Effector memory CD4-positive, alpha-beta T cell (primary cell): ENCODE measurements at regions not wholly inside any gene's neighbourhood (a gene's known extent, or its start where the extent isn't known, plus 50 kb on each side); places are given as distances from the start of the nearest gene placed in this dataset.
"Not testable (repeated sequence)": the region's sequence is repeated elsewhere in the genome, so short reads cannot be mapped to it uniquely, and the experiment has no call there.

Experiments
- DNase-seq, 3 donors: peaks; one replicate each; pipeline ENCODE4 v3.0.0-alpha.2; 2020
- H3K27ac ChIP-seq: 2 replicates; pipeline ENCODE4 v1.7.0; 2013; ENCODE audit warnings: mild to moderate bottlenecking, low read length, moderate library complexity; ENCODE audit not compliant: insufficient read depth, poor library complexity, severe bottlenecking
- H3K27me3 ChIP-seq: replicated peaks from 2 replicates; pipeline ENCODE4 v1.7.0; 2013; ENCODE audit warnings: mild to moderate bottlenecking, low read length; ENCODE audit not compliant: insufficient read depth, control insufficient read depth, poor library complexity, severe bottlenecking
- H3K36me3 ChIP-seq: 2 replicates; pipeline ENCODE4 v1.7.0; 2013; ENCODE audit warnings: mild to moderate bottlenecking, low read length, moderate library complexity; ENCODE audit not compliant: control insufficient read depth, insufficient read depth
- H3K4me1 ChIP-seq: 2 replicates; pipeline ENCODE4 v1.7.0; 2013; ENCODE audit warnings: low read length, mild to moderate bottlenecking; ENCODE audit not compliant: control insufficient read depth, insufficient read depth, poor library complexity, severe bottlenecking
- H3K4me3 ChIP-seq: 2 replicates; pipeline ENCODE4 v1.7.0; 2013; ENCODE audit warnings: low read length, low read depth, mild to moderate bottlenecking; ENCODE audit not compliant: insufficient read depth, poor library complexity, severe bottlenecking
- H3K9me3 ChIP-seq: 2 replicates; pipeline ENCODE4 v1.7.0; 2013; ENCODE audit warnings: mild to moderate bottlenecking, low read length, moderate library complexity; ENCODE audit not compliant: control insufficient read depth

DNA sequence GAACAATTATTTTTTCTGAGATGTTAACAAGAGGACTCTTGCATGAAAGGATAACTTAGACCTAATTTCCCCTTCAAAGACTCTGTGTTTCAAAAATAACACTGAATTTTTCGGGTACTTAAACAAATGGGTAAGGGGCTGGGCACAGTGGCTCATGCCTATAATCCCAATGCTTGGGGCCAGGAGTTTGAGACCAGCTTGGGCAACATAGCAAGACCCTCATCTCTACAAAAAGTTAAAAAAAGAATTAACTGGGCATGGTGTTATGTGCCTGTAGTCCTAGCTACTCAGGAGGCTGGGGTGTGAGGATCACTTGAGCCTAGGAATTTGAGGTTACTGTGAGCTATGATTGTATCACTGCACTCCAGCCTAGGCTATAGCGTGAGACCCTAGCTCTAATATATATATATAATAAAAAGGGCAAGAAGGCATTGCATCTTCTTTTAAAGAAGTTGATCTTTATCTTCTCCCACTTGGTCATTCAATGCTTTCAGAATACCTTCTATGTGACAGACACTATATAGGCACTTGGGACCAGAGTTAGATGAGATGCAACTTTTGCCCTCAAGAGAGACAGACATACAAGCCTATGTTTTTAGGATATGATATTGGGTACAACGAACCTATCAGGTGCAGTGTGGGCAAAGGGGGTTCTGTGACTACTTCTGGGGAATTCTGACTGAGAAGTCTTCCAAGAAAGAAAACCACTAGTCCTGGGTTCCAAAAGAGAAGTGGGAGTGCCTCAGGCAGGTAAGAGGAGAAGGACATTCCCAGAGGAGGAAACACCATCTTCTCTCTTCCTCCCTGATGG, 120.0 kb downstream of the MYCN start:
- Histone ChIP-seq H3K4me1 (no peaks in the 10 kb centered on the region), H3K4me3 (no peak overlapping the region), H3K36me3 (no peaks in the 10 kb centered on the region), H3K9me3 (no peaks in the 10 kb centered on the region), H3K27ac (no peak overlapping the region), H3K27me3 (no peaks in the 10 kb centered on the region)
- DNase-seq = no peak

DNA sequence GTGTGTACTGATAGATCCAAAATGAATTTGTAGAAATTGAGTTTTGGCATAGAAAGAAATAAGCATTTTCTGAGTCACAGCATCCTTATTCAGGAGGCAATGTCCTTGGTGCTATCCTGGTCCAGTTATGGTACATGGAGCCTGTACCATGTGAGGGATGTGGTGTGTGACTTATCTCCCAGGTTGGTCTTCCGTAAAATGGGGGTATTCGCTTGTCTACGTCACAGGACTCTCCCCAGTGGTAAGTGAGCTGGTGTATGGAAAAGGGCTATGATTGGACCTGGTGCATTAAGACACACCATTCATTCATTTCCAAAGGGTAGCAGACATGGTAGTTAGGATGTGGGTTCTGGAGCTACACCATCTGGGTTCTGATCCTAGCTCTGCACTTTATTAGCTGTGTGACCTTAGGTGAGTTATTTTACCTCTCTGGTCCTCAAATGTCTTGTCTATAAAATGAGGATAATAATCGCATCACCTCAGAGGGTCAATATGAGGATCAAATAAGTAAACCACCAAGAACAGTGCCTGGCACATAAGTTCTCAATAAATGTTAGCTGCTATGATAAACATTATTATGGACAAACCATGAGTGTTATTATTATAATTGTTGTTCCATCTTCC, 119.2 kb downstream of the MYCN start:
- Histone ChIP-seq H3K27me3 (no peaks in the 10 kb centered on the region), H3K27ac (no peak overlapping the region), H3K9me3 (no peaks in the 10 kb centered on the region), H3K36me3 (no peaks in the 10 kb centered on the region), H3K4me1 (no peaks in the 10 kb centered on the region), H3K4me3 (no peak overlapping the region)
- no peak for DNase-seq

DNA sequence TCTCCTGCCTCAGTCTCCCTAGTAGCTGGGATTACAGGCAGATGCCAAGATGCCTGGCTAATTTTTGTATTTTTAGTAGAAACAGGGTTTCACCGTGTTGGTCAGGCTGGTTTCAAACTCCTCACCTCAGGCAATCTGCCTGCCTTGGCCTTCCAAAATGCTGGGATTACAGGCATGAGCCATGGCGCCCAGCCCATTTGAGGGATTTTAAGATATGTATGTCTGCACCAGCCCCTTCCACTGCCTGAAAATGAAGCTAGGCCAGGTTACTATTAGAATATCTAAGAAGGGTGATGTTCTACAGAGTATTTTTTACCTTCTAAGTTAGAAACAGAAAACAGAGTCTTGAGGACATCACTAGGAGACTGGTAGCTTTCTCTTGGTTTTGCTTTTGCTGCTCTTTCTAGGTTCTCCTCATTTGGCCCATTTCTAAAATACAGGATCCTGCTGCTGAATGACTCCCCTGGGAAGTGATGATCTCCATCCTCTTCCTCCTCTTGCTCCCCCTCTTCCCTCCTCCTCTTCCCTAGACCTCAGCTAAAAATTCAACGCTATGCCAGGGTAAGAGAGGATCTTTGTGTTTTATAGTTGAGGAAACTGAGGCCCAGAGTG, 118.5 kb downstream of the MYCN start:
- no peaks in the 10 kb centered on the region for H3K4me1 ChIP-seq
- no peaks in the 10 kb centered on the region for H3K9me3 ChIP-seq
- H3K27me3 ChIP-seq = no peaks in the 10 kb centered on the region
- H3K27ac ChIP-seq = no peak overlapping the region
- no peaks in the 10 kb centered on the region for H3K36me3 ChIP-seq
- H3K4me3 ChIP-seq = no peak overlapping the region
- DNase-seq = no peak

DNA sequence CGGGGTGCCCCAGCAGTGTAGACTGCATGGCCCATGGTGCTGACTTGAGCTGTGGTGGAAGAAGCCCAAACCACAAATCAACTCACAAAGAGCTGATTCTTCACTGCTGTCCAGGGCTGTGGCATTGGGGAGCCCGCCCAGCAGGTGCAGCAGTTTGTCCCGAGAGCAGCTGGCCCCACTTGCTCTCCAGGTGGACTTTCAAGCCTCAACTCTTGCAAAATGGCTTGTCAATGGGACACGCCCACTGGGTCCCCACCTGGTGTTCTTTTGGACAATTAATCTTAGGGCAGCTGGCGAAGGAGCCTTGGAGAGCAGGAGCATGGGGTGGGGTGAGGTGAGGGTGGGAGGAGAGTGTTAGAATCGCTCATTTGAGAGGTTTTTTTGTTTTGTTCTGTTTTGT, 117.9 kb downstream of the MYCN start:
- Histone ChIP-seq H3K9me3 (no peaks in the 10 kb centered on the region), H3K4me1 (no peaks in the 10 kb centered on the region), H3K27me3 (no peaks in the 10 kb centered on the region), H3K36me3 (no peaks in the 10 kb centered on the region), H3K27ac (no peak overlapping the region), H3K4me3 (no peak overlapping the region)
- no peak for DNase-seq

DNA sequence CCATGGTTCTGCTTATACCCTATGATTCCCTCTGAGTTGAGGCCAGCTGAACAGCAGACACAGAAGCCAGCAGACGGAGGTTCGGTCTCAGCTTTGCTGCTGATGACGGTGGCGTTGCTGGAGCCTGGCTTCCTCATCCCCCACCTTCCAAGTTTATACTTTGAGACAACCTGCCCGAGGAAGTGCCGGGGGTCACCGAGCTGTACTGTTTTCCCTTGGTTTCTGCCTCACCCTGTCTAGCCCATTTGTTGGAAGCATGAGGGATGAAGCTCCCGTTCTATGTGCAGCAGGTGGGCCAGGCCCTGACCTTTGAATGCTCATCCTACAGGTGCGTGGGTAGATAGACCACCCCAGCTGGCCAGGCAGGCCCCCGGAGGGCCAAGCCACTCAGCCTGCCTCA, 117.3 kb downstream of the MYCN start:
- H3K27me3 ChIP-seq = no peaks in the 10 kb centered on the region
- DNase-seq = no peak
- no peak overlapping the region for H3K4me3 ChIP-seq
- no peaks in the 10 kb centered on the region for H3K36me3 ChIP-seq
- H3K4me1 ChIP-seq = no peaks in the 10 kb centered on the region
- no peak overlapping the region for H3K27ac ChIP-seq
- H3K9me3 ChIP-seq = no peaks in the 10 kb centered on the region

DNA sequence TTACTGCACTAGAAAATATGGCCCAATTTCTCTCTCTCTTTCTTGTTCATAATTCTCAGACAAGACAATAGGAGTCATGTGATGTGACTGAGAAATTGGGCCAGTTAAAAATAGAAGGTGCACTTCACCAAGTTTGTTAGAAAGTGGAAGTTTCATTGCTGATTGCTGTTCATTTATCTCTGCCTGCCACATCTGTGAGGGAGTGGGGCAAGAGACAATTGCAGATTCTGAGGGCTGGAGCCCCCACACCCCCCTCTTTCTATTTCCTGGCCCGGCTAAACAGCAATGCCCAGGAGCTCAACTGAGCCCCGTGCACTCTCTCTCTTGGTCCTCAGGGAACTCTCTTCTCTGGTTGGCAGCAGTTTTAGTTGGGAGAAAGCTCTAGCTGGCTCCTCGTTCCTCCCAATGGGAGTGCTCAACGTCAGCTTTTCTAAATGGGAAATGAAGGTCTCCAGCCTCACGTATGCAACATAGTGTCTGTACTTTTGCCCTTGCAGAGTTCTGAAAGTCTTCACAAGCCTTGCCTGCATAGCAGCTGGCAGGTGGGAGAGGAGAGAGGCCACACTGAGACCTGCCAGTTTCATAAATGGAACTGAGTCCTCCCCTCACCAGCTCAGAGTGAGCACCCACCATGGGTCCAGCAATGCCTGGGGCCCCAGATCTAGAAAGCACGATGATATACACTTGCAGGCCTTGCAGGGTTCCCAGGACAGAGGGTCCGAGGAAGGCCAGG, 115.7 kb downstream of the MYCN start:
- Histone ChIP-seq H3K27ac (no peak overlapping the region), H3K27me3 (no peaks in the 10 kb centered on the region), H3K4me3 (no peak overlapping the region), H3K4me1 (no peaks in the 10 kb centered on the region), H3K9me3 (no peaks in the 10 kb centered on the region), H3K36me3 (no peaks in the 10 kb centered on the region)
- no peak for DNase-seq

DNA sequence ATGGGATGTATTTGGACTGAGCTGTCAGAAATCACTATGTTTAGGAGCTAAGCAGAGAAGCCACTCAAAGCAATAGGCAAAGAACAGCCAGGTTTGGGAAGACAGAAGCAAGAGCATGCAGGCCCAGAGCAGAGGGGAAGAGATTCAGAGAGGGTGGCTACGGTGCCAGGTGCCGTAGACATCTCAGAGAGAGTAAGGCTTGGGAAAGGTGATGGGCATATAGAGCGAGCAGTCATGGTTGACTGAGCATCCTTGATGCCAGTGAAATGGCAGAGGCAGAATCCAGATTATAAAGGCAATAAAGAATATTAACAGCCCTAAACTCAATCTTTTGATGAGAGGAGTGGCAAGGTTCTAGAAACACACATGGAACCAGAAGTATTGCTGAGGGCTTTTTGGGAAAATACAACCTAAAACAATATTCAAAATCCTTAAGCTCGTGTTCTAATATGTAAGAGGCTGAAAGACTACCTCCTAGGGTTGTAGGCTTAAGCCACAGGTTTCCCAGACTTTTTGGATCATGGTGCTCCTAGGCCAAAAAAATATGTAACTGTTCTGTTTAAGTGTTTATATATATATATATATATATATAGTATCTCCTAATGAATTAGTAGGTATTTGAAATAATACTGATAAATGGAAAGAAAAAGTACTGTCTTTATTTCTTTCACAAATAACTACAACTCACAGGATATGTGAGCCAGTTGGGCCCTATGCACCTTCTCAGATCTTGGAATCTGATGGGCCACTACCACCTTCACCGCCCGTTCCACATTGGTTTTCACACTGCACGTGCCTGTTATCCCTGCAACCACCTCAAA, 113.3 kb downstream of the MYCN start:
- Histone ChIP-seq H3K27ac (no peak overlapping the region), H3K36me3 (no peaks in the 10 kb centered on the region), H3K27me3 (no peaks in the 10 kb centered on the region), H3K4me3 (no peak overlapping the region), H3K9me3 (no peaks in the 10 kb centered on the region), H3K4me1 (no peaks in the 10 kb centered on the region)
- no peak for DNase-seq

DNA sequence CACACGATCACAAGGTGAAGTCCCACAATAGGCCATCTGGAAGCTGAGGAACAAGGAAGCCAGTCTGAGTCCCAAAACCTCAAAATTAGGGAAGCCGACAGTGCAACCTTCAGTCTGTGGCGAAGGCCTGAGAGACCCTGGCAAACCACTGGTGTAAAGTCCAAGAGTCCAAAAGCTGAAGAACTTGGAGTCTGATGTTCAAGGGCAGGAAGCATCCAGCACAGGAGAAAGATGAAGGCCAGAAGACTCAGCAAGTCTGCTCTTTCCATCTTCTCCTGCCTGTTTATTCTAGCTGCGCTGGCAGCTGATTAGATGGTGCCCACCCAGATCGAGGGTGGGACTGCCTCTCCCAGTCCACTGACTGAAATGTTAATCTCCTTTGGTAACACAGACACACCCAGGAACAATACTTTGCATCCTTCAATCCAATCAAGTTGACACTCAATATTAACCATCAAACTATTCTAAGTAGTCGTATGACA, 112.3 kb downstream of the MYCN start:
- not testable (repeated sequence) for H3K27ac ChIP-seq, H3K4me1 ChIP-seq, H3K9me3 ChIP-seq, H3K36me3 ChIP-seq, DNase-seq, H3K27me3 ChIP-seq, H3K4me3 ChIP-seq

DNA sequence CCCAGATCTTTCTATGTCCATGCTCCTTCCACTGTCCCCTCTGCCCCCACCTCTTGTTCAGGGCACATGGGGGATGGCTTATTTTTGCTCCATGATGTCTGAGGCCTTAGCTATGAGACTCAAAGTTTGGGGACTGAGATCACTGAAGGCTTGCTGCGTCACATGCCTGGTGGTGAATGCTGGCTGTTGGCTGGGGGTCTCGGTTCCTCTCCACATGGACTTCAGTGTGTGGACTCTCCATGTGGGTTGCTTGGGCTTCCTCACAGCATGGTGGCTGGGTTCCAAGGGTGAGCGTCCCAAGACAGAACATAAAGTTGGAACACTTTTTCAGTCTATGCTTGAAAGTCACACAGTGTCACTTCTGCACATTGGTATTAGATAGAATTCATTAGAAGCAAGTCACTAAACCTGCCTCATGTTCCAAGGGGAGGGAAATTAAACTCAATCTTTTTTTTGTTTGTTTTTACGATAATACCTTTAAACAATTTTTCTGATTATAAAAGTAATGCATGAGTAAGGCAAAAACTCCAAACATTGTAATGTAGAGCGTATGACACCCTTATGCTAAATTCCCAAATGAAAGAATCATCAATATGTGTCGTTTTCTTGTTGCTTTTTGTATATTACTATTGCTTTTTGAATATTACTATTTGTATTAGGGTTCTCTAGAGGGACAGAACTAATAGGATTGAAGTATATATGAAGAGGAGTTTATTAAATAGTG, 111.7 kb downstream of the MYCN start:
- H3K27ac ChIP-seq = no peak overlapping the region
- no peaks in the 10 kb centered on the region for H3K4me1 ChIP-seq
- H3K27me3 ChIP-seq = no peaks in the 10 kb centered on the region
- H3K4me3 ChIP-seq = no peak overlapping the region
- H3K36me3 ChIP-seq = no peaks in the 10 kb centered on the region
- no peaks in the 10 kb centered on the region for H3K9me3 ChIP-seq
- DNase-seq = no peak
